GM18870 (cell line): ENCODE measurements at regions not wholly inside any gene's neighbourhood (a gene's known extent, or its start where the extent isn't known, plus 50 kb on each side); places are given as distances from the start of the nearest gene placed in this dataset.

Experiments used
- ATAC-seq: cut with Tn5 transposase; IDR thresholded peaks from one replicate; pipeline ENCODE4 v1.9.1; 2021; ENCODE audit warnings: moderate library complexity; ENCODE audit not compliant: unreplicated experiment

DNA sequence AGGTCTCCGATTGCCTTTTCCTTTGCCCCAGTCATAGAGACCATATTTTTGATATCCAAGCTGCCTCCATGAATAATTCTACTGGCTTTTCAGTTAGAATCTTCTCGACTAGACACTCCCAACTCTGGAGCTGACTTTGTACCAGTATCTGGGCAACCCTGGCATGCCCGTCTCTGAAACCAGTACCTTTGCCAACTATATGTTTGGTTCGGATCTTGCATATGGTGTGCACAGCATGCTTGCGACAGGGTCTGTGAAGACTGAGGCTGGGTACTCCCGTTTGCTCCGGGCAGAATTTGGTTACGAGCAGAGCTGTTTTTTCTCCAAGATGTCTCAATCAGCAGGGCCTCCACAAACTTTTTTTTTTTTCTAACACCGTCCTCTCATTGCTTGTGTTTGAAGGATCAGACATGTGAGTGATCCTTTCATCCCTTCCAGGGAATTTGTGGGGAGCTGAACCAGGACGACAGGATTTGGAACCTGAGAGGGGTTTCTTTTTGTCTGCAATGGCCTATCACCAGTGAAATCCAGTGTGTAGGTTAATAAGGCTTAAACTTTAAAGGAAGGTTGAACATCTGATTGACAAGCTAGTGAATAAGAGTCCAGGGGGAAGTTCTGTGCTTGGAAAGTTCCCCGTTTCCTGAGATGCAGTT, 322.3 kb downstream of the MYCN start:
- no peak for ATAC-seq

DNA sequence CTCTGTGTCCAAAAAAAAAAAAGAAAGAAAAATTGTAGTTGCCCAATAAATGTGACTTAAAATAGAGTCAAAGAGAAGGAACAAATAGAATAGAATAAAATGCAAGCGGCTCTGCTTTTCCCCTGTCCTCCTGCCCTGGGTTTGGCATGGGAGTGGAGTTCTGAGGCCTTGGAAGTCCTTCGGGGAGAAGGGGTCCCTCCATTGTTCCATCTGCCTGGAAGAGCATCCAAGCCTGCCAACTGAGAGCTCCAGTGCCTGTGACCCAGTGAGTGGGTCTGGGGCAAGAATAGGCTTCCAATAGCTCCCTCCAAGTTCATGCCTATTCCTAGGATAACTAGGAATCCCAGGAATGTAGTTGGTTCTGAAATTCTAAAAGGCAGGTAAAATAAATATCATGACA, 321.4 kb downstream of the MYCN start:
- ATAC-seq, result no peak

DNA sequence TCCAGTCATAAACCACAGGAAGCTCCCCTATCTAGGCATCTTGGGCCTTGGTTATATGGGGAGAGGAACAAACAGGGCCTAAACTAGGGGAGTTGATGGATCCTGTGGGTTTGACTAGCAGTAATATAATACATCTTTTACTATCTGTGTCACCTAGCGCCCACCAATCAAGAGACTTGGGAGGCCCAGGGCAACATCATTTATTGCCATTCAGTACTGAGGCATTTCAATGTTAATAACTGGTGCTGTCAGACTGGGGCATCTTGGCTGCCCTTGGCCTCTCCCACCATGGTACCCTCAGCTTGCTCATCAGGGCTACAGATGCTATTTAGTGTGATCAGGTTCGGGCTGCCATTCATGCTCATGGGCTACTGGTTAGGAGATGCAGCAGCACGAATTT, 320.7 kb downstream of the MYCN start:
- no peak for ATAC-seq

DNA sequence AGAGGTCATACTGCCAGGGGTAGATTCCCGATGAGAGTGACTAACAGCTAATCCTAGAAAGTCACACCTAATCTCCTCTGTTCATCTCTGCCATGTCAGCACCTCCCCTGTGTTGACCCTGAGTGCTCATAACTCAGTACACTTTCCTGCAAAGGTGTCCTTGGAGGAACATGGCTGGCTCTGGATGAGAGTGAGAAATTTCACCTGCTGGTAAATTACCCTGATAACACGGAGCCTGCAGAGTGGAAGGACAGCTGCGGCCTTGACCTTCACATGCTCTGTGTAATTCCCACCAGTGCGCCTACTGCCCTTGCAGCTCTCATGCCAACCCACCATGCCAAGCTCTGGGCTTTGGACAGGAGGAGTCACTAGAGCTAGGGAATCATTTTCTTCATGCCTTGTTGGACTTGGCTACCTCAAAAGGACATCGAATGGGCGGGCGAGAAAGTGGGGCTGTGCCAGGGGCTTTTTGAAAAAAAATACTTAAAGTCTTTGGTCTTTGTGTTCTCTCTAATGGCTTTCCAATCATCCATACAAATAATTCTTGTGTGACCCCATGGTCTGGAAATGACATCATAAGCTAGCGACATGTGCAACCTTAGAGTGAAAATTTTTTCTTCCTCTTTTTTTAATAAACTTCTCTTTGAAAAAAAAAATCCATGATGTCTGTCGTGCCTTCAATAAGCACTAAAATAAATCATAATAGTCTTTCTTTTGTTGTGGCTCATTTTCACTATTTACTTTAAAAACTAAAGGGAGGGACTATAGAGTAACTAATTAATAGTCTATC, 319.9 kb downstream of the MYCN start:
- ATAC-seq, result no peak

GRCh38 chr2:16259010-16259409, 318.7 kb downstream of the MYCN start:
- no peak for ATAC-seq

DNA sequence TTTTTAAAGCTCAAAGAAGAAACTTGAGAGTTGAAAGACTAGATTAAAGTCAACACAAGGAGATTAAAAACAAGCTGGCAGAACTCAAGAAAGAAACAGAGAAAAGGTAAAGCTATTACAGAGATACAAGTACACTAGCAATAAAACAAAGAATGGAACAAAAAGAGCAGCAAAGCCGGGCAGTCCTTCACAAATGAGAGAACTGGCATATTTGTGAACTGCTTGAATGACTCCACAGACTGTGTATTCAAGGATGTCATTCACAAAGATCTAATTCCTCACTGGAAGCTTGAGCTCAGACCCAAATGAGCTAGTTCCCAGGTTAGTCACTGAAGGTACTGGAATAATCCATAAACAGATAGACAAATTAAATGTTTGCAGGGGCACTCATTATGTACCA, 318.0 kb downstream of the MYCN start:
- ATAC-seq, result no peak

- ATAC-seq, result no peak
These were observed 317.1 kb downstream of the MYCN start for GRCh38 chr2:16257322-16258028.

DNA sequence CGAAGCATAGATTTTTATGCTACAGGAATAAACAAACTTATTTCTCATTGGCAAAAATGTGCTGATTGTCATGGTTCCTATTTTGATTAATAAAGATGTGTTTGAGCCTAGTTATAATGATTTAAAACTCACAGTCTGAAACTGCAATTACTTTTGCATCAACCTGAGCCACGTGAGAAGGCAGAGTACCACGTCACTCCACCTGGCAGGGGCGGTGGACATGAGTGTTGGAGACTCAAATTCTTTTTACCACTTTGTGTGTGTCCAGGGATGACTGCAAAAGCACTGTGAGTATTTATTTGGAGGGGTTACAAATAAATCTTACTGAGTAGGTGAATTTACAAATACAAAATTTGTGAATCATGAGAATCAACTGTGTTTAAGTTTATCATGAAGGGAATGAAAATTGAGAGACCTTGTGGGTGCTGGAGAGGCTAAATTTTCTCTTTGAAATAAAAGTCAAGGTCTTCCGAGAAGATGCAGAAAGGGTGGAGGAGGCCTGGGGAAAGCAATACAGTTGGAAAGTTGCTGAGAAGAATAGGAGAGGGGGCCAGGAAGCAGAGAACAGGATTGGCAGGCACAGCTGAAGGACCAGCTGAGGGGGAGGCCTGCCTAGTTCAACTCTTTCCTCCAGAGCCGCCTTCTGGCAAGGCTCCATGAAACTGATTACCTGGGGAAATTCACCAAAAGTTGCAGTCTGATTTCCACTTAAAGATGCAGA, 316.4 kb downstream of the MYCN start:
- no peak for ATAC-seq

DNA sequence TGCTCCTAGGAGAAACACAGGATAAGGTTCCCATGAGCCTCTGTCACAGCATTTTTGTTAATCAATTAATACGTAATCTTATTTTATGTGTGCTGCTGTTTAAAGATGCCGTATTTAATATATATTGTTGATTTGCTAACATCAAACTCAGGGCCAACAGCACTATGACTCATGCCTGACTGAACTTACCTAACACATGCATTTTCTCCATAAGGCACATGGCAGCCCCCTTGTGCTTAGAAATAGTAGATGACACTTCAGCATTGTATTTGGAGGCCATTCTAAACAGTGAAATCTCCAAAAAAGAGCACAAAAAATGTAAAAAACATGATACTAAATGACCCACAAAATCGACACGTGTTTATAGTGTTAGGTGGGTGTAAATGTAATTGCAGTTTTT, 314.8 kb downstream of the MYCN start:
- no peak for ATAC-seq

DNA sequence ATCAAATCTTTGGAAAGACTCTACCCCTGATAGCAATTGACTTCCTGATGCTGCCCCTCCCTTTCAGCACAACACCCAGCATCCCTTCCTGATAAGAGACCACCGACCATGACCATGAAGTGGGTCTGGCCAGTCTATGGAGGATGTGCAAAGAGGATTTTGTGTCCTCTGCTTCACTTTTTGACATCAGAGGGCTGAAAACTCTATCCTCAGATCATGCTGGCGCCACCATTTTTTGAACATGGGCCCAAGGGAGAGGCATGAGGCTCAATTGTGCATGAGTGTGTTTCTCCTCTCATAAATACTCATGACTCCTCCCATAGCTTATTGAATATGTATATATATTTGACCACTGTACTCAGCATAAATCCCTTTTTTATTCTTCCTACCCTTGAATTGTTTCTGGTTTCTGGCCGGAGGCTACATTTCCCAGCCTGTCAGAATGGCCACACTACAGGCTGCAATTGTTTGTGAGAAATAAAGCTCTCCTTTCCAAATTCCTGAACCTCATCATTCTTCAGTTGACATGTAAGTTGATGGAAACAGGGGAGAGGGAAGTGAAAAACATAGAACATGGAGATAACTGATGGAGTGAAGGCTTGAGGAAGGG, 314.1 kb downstream of the MYCN start:
- no peak for ATAC-seq

DNA sequence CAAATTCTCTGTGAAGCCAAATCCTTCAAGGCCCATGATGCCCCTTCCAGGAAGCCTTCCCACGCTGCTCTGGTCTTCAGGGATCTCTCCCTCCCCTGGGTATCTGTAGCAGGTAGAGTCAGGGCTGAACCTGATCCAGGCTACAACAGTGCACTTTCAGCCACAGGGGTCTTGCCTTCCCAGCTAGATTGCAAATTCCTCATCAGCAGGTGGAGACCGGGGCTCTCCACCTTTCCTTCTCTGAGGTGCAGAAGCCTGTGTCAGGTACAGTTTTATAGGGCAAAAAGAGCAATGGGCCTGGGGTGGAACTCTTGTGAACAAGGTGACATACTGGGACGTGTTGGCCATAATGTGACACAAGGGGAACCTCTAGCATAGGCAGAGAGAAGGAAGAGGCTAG, 312.9 kb downstream of the MYCN start:
- no peak for ATAC-seq

- ATAC-seq, result no peak
These were observed 312.5 kb downstream of the MYCN start for GRCh38 chr2:16252891-16253290.

DNA sequence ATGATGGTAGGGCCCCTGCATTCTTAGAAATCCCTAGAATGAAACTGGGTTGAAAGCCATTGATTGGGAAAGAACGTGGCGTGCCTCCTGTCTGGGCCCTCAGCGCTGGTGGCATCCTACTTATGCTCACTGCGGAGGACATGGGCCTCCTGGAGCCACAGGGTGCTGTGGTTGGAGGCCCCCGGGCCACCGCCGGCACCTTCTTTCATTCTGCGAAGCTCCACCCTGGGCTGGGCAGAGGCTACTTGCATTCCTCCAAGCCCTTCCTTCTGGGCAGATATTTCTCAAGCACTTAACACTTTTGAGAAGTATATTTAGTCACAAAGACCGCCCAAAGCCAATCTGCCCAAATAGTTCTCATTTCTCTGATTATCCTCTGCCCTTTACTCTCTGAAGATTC, 311.9 kb downstream of the MYCN start:
- ATAC-seq, result no peak

DNA sequence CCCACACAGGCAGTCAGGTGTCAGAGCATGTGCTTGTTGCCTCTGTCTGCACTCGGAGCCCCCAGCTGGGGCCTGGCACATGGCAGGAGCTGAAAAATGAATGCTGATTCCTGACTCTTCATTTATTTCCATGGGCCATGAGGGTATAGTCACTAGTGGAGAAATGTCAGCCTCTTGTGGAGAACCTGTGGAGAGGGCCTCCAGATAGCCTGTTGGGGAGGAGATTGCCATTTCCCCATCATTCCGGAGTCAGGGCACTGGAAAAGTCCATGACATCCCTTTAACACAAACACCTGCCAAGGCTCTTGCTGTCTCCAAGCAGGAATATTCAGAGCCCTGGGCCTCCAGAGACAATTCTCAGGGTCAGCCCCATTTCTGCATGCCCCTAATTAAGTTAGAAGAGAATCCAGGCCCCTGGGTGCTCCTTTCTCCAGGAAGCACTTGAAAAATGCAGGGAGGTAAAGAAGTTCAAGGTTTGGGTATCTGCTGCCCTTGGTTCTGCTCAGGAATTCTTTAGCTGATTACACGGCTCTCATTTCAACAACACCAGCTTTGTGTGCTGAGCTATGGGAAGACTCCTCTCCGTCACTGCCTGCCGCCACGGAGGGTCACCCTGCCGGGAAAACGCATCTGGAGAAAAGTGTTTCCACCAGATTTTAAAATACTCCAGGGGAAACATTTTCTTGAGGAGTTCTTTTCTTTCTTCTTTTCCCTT, 311.3 kb downstream of the MYCN start:
- ATAC-seq, result no peak

DNA sequence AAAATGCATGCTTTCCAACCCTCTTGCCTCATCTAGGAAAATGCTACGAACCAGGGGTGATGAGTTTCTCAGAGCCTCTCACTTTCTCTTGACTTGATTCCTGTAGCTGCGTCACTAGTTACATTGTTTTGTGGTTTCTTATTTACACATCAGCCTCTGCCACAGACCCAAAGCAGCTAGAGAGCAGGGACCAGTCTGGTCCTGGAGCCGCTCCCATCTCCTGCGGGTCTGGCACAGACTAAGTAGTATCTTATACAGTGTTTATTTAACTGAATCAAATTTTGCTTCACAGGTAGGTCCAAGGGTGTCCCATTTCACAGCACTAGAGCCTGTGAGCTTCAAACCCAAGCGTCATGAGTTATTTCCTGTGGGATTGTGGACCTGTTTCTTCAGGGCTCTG, 310.5 kb downstream of the MYCN start:
- ATAC-seq, result no peak

GRCh38 chr2:16250466-16250865, 310.1 kb downstream of the MYCN start:
- ATAC-seq, result no peak

GRCh38 chr2:16250056-16250425, 309.7 kb downstream of the MYCN start:
- ATAC-seq, result no peak

DNA sequence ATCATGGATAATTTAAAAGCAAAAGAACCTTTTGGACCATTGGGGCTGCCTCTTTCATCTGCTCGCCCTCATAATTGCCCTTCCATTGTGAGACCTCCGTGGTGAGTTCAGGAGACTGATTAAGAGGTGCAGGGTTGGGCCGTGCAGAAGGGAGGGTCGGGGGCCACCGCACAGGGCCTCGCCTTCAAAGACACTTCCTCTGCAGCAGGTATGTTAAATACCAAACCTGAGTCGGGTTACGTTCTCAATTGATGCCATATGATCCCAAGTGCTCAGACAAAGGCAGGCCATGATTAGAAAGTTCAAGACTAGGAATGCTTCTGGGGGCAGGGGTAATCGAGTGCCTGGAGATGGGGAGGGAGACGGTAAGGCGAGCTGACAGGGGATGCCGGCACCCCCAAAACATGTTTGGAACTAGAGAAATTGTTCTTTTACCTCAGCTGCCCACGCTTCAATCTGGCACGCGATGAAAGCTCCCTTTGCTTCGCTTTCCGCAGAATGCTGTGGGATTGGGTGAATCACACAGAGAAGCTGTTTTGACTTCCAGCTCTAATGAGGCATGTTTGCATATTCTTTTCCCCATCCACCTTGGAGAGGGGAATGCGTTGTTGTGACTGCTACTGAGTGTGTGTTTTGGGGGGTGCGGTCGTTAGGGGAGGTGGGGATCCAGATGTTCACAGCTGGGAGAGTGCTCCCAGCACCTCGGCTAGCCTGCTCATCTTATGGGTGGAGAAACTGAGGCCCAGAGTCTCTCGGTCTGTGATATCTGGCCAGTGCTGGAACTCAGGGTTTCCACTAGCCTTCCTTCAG, 309.1 kb downstream of the MYCN start:
- ATAC-seq, result no peak

- ATAC-seq, result no peak
These were observed 308.3 kb downstream of the MYCN start for GRCh38 chr2:16248571-16249105.
